GM23338 (cell line): ENCODE measurements at regions not wholly inside any gene's neighbourhood (a gene's known extent, or its start where the extent isn't known, plus 50 kb on each side); places are given as distances from the start of the nearest gene placed in this dataset.

Source experiments
- ATAC-seq: fragments of 200-7000 bp; cut with Tn5 transposase; 3 replicates; pipeline ENCODE4 v1.9.1; 2020
- DNase-seq: peaks from one replicate; pipeline ENCODE4 v3.0.0-alpha.2; 2015; ENCODE audit warnings: low spot score
- H2AFZ ChIP-seq: fragments of 200-600 bp; sonication (generic); 2 replicates; pipeline ENCODE4 v1.8.0; 2016; ENCODE audit warnings: antibody characterized with exemption, mild to moderate bottlenecking, moderate library complexity
- H3F3A ChIP-seq: fragments of 200-600 bp; sonication (generic); replicated peaks from 2 replicates; pipeline ENCODE4 v1.8.0; 2017; ENCODE audit warnings: antibody characterized with exemption, mixed run types, low read depth
- H3K27ac ChIP-seq: fragments of 200-600 bp; sonication (generic); 2 replicates; pipeline ENCODE4 v1.6.1; 2016; ENCODE audit warnings: low read depth
- H3K27me3 ChIP-seq: fragments of 200-600 bp; sonication (generic); 2 replicates; pipeline ENCODE4 v1.8.0; 2016; ENCODE audit warnings: mild to moderate bottlenecking, mixed run types, moderate library complexity; ENCODE audit not compliant: insufficient read depth
- H3K36me3 ChIP-seq: fragments of 200-600 bp; sonication (generic); 2 replicates; pipeline ENCODE4 v1.8.0; 2016; ENCODE audit warnings: mild to moderate bottlenecking; ENCODE audit not compliant: insufficient read depth
- H3K4me1 ChIP-seq: fragments of 200-600 bp; sonication (generic); 2 replicates; pipeline ENCODE4 v1.8.0; 2016; ENCODE audit warnings: mild to moderate bottlenecking, moderate library complexity; ENCODE audit not compliant: insufficient read depth
- H3K4me2 ChIP-seq: fragments of 200-600 bp; sonication (generic); 2 replicates; pipeline ENCODE4 v1.7.1; 2017; ENCODE audit warnings: mixed run types
- H3K4me3 ChIP-seq: fragments of 200-600 bp; sonication (generic); 2 replicates; pipeline ENCODE4 v1.6.1; 2016; ENCODE audit warnings: mixed run types
- H3K79me2 ChIP-seq: fragments of 200-600 bp; sonication (generic); replicated peaks from 2 replicates; pipeline ENCODE4 v1.8.0; 2017; ENCODE audit warnings: mild to moderate bottlenecking; ENCODE audit not compliant: insufficient read depth
- H3K9me2 ChIP-seq: fragments of 200-600 bp; sonication (generic); 2 replicates; pipeline ENCODE4 v1.8.0; 2017; ENCODE audit not compliant: insufficient read depth
- H4K20me1 ChIP-seq: fragments of 200-600 bp; sonication (generic); replicated peaks from 2 replicates; pipeline ENCODE4 v1.8.0; 2017; ENCODE audit warnings: mild to moderate bottlenecking; ENCODE audit not compliant: insufficient read depth
- H3K27ac Mint-ChIP-seq: 2 replicates; pipeline ENCODE4 v1.8.0; 2020; ENCODE audit warnings: inconsistent platforms, mild to moderate bottlenecking, moderate library complexity, mixed read lengths
- H3K27me3 Mint-ChIP-seq: 3 replicates; pipeline ENCODE4 v1.8.0; 2022; ENCODE audit warnings: low read depth, mild to moderate bottlenecking, moderate library complexity, mixed read lengths, inconsistent platforms; ENCODE audit not compliant: insufficient read depth, poor library complexity
- H3K36me3 Mint-ChIP-seq: 3 replicates; pipeline ENCODE4 v1.8.0; 2021; ENCODE audit warnings: low read depth, mild to moderate bottlenecking, inconsistent platforms, moderate library complexity, mixed read lengths
- H3K4me1 Mint-ChIP-seq: 3 replicates; pipeline ENCODE4 v1.8.0; 2020; ENCODE audit warnings: mild to moderate bottlenecking, inconsistent platforms, mixed read lengths
- H3K4me3 Mint-ChIP-seq: 3 replicates; pipeline ENCODE4 v1.8.0; 2021; ENCODE audit warnings: moderate library complexity, mild to moderate bottlenecking, inconsistent platforms, mixed read lengths
- H3K9me3 Mint-ChIP-seq: 3 replicates; pipeline ENCODE4 v1.8.0; 2020; ENCODE audit warnings: moderate library complexity, mild to moderate bottlenecking, inconsistent platforms, mixed read lengths
- CREB1 ChIP-seq: fragments of 250-450 bp; sonication (Bioruptor Pico); IDR thresholded peaks from 2 replicates; pipeline ENCODE4 v1.5.0; 2020; ENCODE audit warnings: low read depth, mild to moderate bottlenecking, moderate library complexity
- ETS1 ChIP-seq: IDR thresholded peaks from 2 replicates; pipeline ENCODE4 v1.6.1; 2016; ENCODE audit warnings: antibody characterized with exemption
- EZH2 ChIP-seq: fragments of 200-600 bp; sonication (generic); IDR thresholded peaks from one replicate; pipeline ENCODE4 v1.8.0; 2017; ENCODE audit warnings: antibody characterized with exemption, mild to moderate bottlenecking, low read depth; ENCODE audit not compliant: unreplicated experiment
- EZH2phosphoT487 ChIP-seq: fragments of 200-600 bp; sonication (generic); IDR thresholded peaks from one replicate; pipeline ENCODE4 v1.8.1; 2018; ENCODE audit warnings: antibody characterized with exemption; ENCODE audit not compliant: unreplicated experiment
- JUNB ChIP-seq: IDR thresholded peaks from one replicate; pipeline ENCODE4 v1.6.1; 2016; ENCODE audit warnings: antibody characterized with exemption; ENCODE audit not compliant: unreplicated experiment
- NANOG ChIP-seq: IDR thresholded peaks from 2 replicates; pipeline ENCODE4 v1.6.1; 2016; ENCODE audit warnings: antibody characterized with exemption, borderline replicate concordance
- POLR2AphosphoS5 ChIP-seq: IDR thresholded peaks from 2 replicates; pipeline ENCODE4 v1.6.1; 2016; ENCODE audit warnings: antibody characterized with exemption, low read depth
- REST ChIP-seq: IDR thresholded peaks from one replicate; pipeline ENCODE4 v1.6.1; 2018; ENCODE audit warnings: antibody characterized with exemption; ENCODE audit not compliant: unreplicated experiment
- ZNF114 ChIP-seq: fragments of 250-450 bp; sonication (Bioruptor Pico); IDR thresholded peaks from 2 replicates; pipeline ENCODE4 v1.5.0; 2020; ENCODE audit warnings: mild to moderate bottlenecking, moderate library complexity
- ZNF331 ChIP-seq: fragments of 250-450 bp; sonication (Bioruptor Pico); IDR thresholded peaks from 2 replicates; pipeline ENCODE4 v1.5.0; 2020; ENCODE audit warnings: low read depth, mild to moderate bottlenecking, moderate library complexity
- ZNF462 ChIP-seq: fragments of 250-450 bp; sonication (Bioruptor Pico); IDR thresholded peaks from 2 replicates; pipeline ENCODE4 v1.5.0; 2020; ENCODE audit warnings: mild to moderate bottlenecking, moderate library complexity

GRCh38 chr12:24416423-24417109 lies 467.1 kb upstream of the SOX5 start:
- H3K4me3 ChIP-seq: no peak overlapping the region
- Mint-ChIP-seq H3K27ac (no peak overlapping the region), H3K36me3 (no peaks in the 10 kb centered on the region), H3K27me3 (no peaks in the 10 kb centered on the region), H3K4me3 (no peak overlapping the region), H3K9me3 (no peaks in the 10 kb centered on the region; the same call in 2 of the 3 replicates), H3K4me1 (peaks cover 15% of the 10 kb centered on the region)
- no peak overlapping the region for H3K4me2 ChIP-seq
- H3K9me2 ChIP-seq: peaks cover 15% of the 10 kb centered on the region
- DNase-seq: no peak
- no peaks in the 10 kb centered on the region for H3K27me3 ChIP-seq
- H2AFZ ChIP-seq: no peak overlapping the region
- H3K36me3 ChIP-seq: no peaks in the 10 kb centered on the region
- no peak for ATAC-seq
- H3K79me2 ChIP-seq: no peaks in the 10 kb centered on the region
- no peaks in the 10 kb centered on the region for H3F3A ChIP-seq
- no peaks in the 10 kb centered on the region for H4K20me1 ChIP-seq
- H3K27ac ChIP-seq: no peak overlapping the region
- TF ChIP-seq REST (no peak), JUNB (no peak), EZH2phosphoT487 (no peak), ZNF331 (CRISPR knock-in tag) (no peak), POLR2AphosphoS5 (no peak)
- peaks cover 10% of the 10 kb centered on the region for H3K4me1 ChIP-seq

- H3K79me2 ChIP-seq: no peaks in the 10 kb centered on the region
- Mint-ChIP-seq H3K4me1 (peaks cover 15% of the 10 kb centered on the region), H3K27ac (no peak overlapping the region), H3K4me3 (no peak overlapping the region), H3K27me3 (no peaks in the 10 kb centered on the region), H3K36me3 (no peaks in the 10 kb centered on the region), H3K9me3 (no peaks in the 10 kb centered on the region)
- no peaks in the 10 kb centered on the region for H3K36me3 ChIP-seq
- H3K4me3 ChIP-seq: no peak overlapping the region
- H3F3A ChIP-seq: no peaks in the 10 kb centered on the region
- peaks cover 10% of the 10 kb centered on the region for H3K4me1 ChIP-seq
- no peak overlapping the region for H3K4me2 ChIP-seq
- no peaks in the 10 kb centered on the region for H3K27me3 ChIP-seq
- no peaks in the 10 kb centered on the region for H4K20me1 ChIP-seq
- no peak overlapping the region for H3K27ac ChIP-seq
- peak; percentile 49 for ATAC-seq
- H3K9me2 ChIP-seq: peaks cover 15% of the 10 kb centered on the region
- DNase-seq: peak; percentile 26
- no peak overlapping the region for H2AFZ ChIP-seq
- TF ChIP-seq NANOG (no peak), JUNB (no peak), ZNF114 (CRISPR knock-in tag) (no peak), ETS1 (no peak), ZNF462 (CRISPR knock-in tag) (no peak), EZH2 (no peak), CREB1 (CRISPR knock-in tag) (no peak), ZNF331 (CRISPR knock-in tag) (no peak)
These were observed 466.5 kb upstream of the SOX5 start for GRCh38 chr12:24415934-24416333.
